ENCODE measurements at regions not wholly inside any gene's neighbourhood (a gene's known extent, or its start where the extent isn't known, plus 50 kb on each side); places are given as distances from the start of the nearest gene placed in this dataset.

GRCh38 chr15:87322265-87322664 lies 934.3 kb downstream of the NTRK3 start (continued):
- TF ChIP-seq HOXB13 (CRISPR knock-in tag; IDR thresholded peaks at IDR 0.05; ENCODE audit: low read depth), result no peak
- no peak for TF ChIP-seq EHMT2 (IDR thresholded peaks at IDR 0.05; ENCODE audit: low read depth)
- TF ChIP-seq, protein P1, sequence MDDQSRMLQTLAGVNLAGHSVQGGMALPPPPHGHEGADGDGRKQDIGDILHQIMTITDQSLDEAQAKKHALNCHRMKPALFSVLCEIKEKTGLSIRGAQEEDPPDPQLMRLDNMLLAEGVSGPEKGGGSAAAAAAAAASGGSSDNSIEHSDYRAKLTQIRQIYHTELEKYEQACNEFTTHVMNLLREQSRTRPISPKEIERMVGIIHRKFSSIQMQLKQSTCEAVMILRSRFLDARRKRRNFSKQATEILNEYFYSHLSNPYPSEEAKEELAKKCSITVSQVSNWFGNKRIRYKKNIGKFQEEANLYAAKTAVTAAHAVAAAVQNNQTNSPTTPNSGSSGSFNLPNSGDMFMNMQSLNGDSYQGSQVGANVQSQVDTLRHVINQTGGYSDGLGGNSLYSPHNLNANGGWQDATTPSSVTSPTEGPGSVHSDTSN (IDR thresholded peaks at IDR 0.05), result no peak
- no peak for TF ChIP-seq CEBPB (IDR thresholded peaks at IDR 0.05)
- no peak for TF ChIP-seq ATOH8 (CRISPR knock-in tag; IDR thresholded peaks at IDR 0.05; ENCODE audit: low read depth)
- no peak for TF ChIP-seq RFX5 (IDR thresholded peaks at IDR 0.05)

- POLR2A ChIA-PET, result no interaction called here
- no peak for FAIRE-seq
- H3K4me3 ChIP-seq, result no peak overlapping the region
- ATAC-seq, result no peak
- H3K27ac ChIP-seq, result no peak overlapping the region
- CTCF ChIA-PET, result interaction anchor here (0.6 kb wide), 1 partner anchor 14 kb away, joined by 3 read pairs; no protein-coding TSS in a partner anchor
- DNase-seq (ENCODE audit: low read depth in 1 of 2, low spot score in 1 of 2), result no peak
- TF ChIP-seq MAZ (IDR thresholded peaks at IDR 0.05; ENCODE audit: borderline replicate concordance, low read depth, low read length), result no peak
- TF ChIP-seq, protein P2, sequence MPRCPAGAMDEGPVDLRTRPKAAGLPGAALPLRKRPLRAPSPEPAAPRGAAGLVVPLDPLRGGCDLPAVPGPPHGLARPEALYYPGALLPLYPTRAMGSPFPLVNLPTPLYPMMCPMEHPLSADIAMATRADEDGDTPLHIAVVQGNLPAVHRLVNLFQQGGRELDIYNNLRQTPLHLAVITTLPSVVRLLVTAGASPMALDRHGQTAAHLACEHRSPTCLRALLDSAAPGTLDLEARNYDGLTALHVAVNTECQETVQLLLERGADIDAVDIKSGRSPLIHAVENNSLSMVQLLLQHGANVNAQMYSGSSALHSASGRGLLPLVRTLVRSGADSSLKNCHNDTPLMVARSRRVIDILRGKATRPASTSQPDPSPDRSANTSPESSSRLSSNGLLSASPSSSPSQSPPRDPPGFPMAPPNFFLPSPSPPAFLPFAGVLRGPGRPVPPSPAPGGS (IDR thresholded peaks at IDR 0.05), result no peak
- TF ChIP-seq JUNB (IDR thresholded peaks at IDR 0.05), result no peak
- TF ChIP-seq FOXS1 (CRISPR knock-in tag; IDR thresholded peaks at IDR 0.05), result no peak
- TF ChIP-seq TP53 (CRISPR knock-in tag; IDR thresholded peaks at IDR 0.05), result no peak
- no peak for TF ChIP-seq KDM5A (IDR thresholded peaks at IDR 0.05)
- no peak for TF ChIP-seq POLR2AphosphoS2 (conservative IDR thresholded peaks at IDR 0.05; ENCODE audit: low read length)
- TF ChIP-seq BHLHE40 (IDR thresholded peaks at IDR 0.05; ENCODE audit: low read depth, low read length), result no peak
- TF ChIP-seq POLR2A (IDR thresholded peaks at IDR 0.05; ENCODE audit: low read length), result no peak
- TF ChIP-seq, protein P3, sequence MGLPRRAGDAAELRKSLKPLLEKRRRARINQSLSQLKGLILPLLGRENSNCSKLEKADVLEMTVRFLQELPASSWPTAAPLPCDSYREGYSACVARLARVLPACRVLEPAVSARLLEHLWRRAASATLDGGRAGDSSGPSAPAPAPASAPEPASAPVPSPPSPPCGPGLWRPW (IDR thresholded peaks at IDR 0.05), result no peak
- no peak for TF ChIP-seq SREBF2 (IDR thresholded peaks at IDR 0.05)
- H3K9me3 ChIP-seq, result no peaks in the 10 kb centered on the region; the same call in 2 of the 3 replicates
- no peak overlapping the region for H3K4me2 ChIP-seq
- under 1% methylated on average over 3 of the region's 3 CpGs for WGBS (ENCODE audit: missing lambda C conversion rate)
- H3K4me1 ChIP-seq, result no peaks in the 10 kb centered on the region
Measured at GRCh38 chr15:87317900-87318299, 938.6 kb downstream of the NTRK3 start.

- Histone ChIP-seq H3K4me1 (no peaks in the 10 kb centered on the region), H3K4me3 (no peak overlapping the region), H3K4me2 (no peak overlapping the region), H3K9me3 (no peaks in the 10 kb centered on the region), H3K27ac (no peak overlapping the region)
- POLR2A ChIA-PET, result no interaction called here
- no peak for ATAC-seq
- CTCF ChIA-PET, result no interaction called here
- WGBS (ENCODE audit: missing lambda C conversion rate), result 11% methylated on average over 3 of the region's 3 CpGs
- FAIRE-seq, result no peak
- DNase-seq (ENCODE audit: low read depth in 1 of 2, low spot score in 1 of 2), result no peak
- TF ChIP-seq PHF8 (IDR thresholded peaks at IDR 0.05; ENCODE audit: borderline replicate concordance, low read depth), result no peak
- no peak for TF ChIP-seq ZSCAN20 (CRISPR knock-in tag; IDR thresholded peaks at IDR 0.05)
Measured at GRCh38 chr15:87312221-87312620, 944.3 kb downstream of the NTRK3 start.

DNA sequence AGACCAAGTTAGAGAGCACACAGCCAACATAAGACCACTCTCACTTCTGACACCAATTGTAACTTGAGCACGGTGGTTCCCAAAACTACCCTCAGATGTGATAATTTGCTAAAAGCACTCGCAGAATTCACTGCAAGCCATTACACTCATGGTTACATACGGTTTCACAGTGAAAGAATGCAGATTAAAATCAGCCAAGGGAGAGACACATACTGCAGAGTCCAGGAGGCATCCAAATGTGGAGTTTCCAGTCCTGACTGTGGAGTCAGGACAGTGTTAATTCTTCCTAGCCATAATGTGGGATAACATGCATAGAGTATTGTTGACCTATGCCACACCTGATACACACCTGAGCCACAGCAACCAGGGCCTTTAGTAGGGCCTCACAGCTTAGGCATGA lies 956.4 kb downstream of the NTRK3 start:
- H3K4me2 ChIP-seq, result no peak overlapping the region
- 0 out of 3 replicates have a peak, but pooled peaks cover 3% of the 10 kb centered on the region for H3K9me3 ChIP-seq
- no peaks in the 10 kb centered on the region for H3K4me1 ChIP-seq
- no peak for TF ChIP-seq GATA3 (IDR thresholded peaks at IDR 0.05; ENCODE audit: borderline replicate concordance)
- no peak overlapping the region for H3K4me3 ChIP-seq
- 6% methylated on average over 3 of the region's 3 CpGs for WGBS (ENCODE audit: missing lambda C conversion rate)
- no peak overlapping the region for H3K27ac ChIP-seq
- FAIRE-seq, result no peak
- CTCF ChIA-PET, result no interaction called here
- POLR2A ChIA-PET, result no interaction called here
- ATAC-seq, result no peak
- no peak for DNase-seq (ENCODE audit: low read depth in 1 of 2, low spot score in 1 of 2)
